SK-N-SH (cell line): ENCODE measurements at regions not wholly inside any gene's neighbourhood (a gene's known extent, or its start where the extent isn't known, plus 50 kb on each side); places are given as distances from the start of the nearest gene placed in this dataset.
A peak's percentile ranks its signal among the peaks of the same experiment; 100 is the strongest.

Source experiments
- CTCF ChIA-PET: fragments of 300-600, 350-600 bp; formaldehyde crosslinking; extraction: SDS; loops from one replicate; lab custom pipeline; 2021; lab: Yijun Ruan, JAX
- POLR2A ChIA-PET: fragments of 350-600 bp; sonication (Branson Sonifier 250); formaldehyde crosslinking; extraction: SDS; loops from one replicate; lab custom pipeline; 2020; ENCODE audit warnings: antibody characterized with exemption, inconsistent platforms; lab: Yijun Ruan, JAX
- DNase-seq: peaks from one replicate; pipeline ENCODE4 v3.0.0; 2012
- H2AFZ ChIP-seq: fragments of 200-600 bp; sonication (generic); 2 replicates; pipeline ENCODE4 v1.8.1; 2016; ENCODE audit warnings: antibody characterized with exemption, mild to moderate bottlenecking, low read depth
- H3F3A ChIP-seq: fragments of 200-600 bp; sonication (generic); replicated peaks from 2 replicates; pipeline ENCODE3; 2016; ENCODE audit warnings: antibody characterized with exemption, mild to moderate bottlenecking; ENCODE audit not compliant: insufficient read depth
- H3K27ac ChIP-seq, 2 experiments: fragments of 200-500 bp in 1 of 2; fragments of 200-600 bp in 1 of 2; sonication (Bioruptor generic) in 1 of 2; sonication (generic), shearing (Covaris generic) in 1 of 2; 2 replicates each; pipeline versions ENCODE4 v1.5.1 to v1.6.1; 2014 to 2016; ENCODE audit warnings: low read depth in 2 of 2, inconsistent platforms in 1 of 2, low read length in 1 of 2, mild to moderate bottlenecking in 1 of 2, mixed read lengths in 1 of 2
- H3K27me3 ChIP-seq: fragments of 200-600 bp; sonication (generic), shearing (Covaris generic); 2 replicates; pipeline ENCODE4 v1.6.1; 2016; ENCODE audit warnings: mixed run types; ENCODE audit not compliant: insufficient read depth
- H3K36me3 ChIP-seq, 2 experiments: fragments of 200-500 bp in 1 of 2; fragments of 200-600 bp in 1 of 2; sonication (Bioruptor generic) in 1 of 2; sonication (generic) in 1 of 2; replicated peaks in 1 of 2; 2 replicates each; pipeline versions ENCODE3 to v1.5.1; 2014 to 2016; ENCODE audit warnings: low read length in 1 of 2, mild to moderate bottlenecking in 1 of 2; ENCODE audit not compliant: insufficient read depth in 2 of 2, control insufficient read depth in 1 of 2
- H3K4me1 ChIP-seq, 2 experiments: fragments of 200-500 bp in 1 of 2; fragments of 200-600 bp in 1 of 2; sonication (Bioruptor generic) in 1 of 2; sonication (generic), shearing (Covaris generic) in 1 of 2; 2 replicates each; pipeline versions ENCODE4 v1.5.1 to v1.6.1; 2014 to 2016; ENCODE audit warnings: low read depth in 1 of 2, low read length in 1 of 2, mixed run types in 1 of 2; ENCODE audit not compliant: insufficient read depth in 2 of 2, control insufficient read depth in 1 of 2
- H3K4me2 ChIP-seq: fragments of 200-600 bp; sonication (generic), shearing (Covaris generic); 2 replicates; pipeline ENCODE4 v1.6.1; 2017; ENCODE audit warnings: mixed run types
- H3K4me3 ChIP-seq, 2 experiments: fragments of 200-500 bp in 1 of 2; fragments of 200-600 bp in 1 of 2; sonication (Bioruptor generic) in 1 of 2; sonication (generic), shearing (Covaris generic) in 1 of 2; 2 replicates each; pipeline versions ENCODE4 v1.5.1 to v1.8.1; 2014 to 2016; ENCODE audit warnings: low read depth in 2 of 2, inconsistent platforms in 1 of 2, low read length in 1 of 2, mild to moderate bottlenecking in 1 of 2, mixed read lengths in 1 of 2, moderate library complexity in 1 of 2
- H3K79me2 ChIP-seq: fragments of 200-600 bp; sonication (generic); 2 replicates; pipeline ENCODE4 v1.8.1; 2017; ENCODE audit warnings: mild to moderate bottlenecking; ENCODE audit not compliant: insufficient read depth
- H3K9ac ChIP-seq: fragments of 200-600 bp; sonication (generic); 2 replicates; pipeline ENCODE4 v1.6.1; 2017; ENCODE audit warnings: mixed run types
- H3K9me2 ChIP-seq: fragments of 200-600 bp; sonication (generic); 2 replicates; pipeline ENCODE4 v1.6.1; 2017; ENCODE audit warnings: mixed run types
- H3K9me3 ChIP-seq: fragments of 200-600 bp; sonication (generic); 2 replicates; pipeline ENCODE4 v1.6.1; 2017; ENCODE audit warnings: mixed run types, mild to moderate bottlenecking, moderate library complexity
- H4K20me1 ChIP-seq: fragments of 200-600 bp; sonication (generic); 2 replicates; pipeline ENCODE4 v1.6.1; 2017; ENCODE audit warnings: mild to moderate bottlenecking, mixed run types; ENCODE audit not compliant: insufficient read depth
- CHD2 ChIP-seq: fragments of 150-350 bp; IDR thresholded peaks from 2 replicates; pipeline ENCODE4 v1.6.1; 2018; ENCODE audit warnings: low read length; ENCODE audit not compliant: partially characterized antibody
- ELF1 ChIP-seq: IDR thresholded peaks from 2 replicates; pipeline ENCODE4 v1.4.0; 2012
- EZH2phosphoT487 ChIP-seq: fragments of 200-600 bp; sonication (generic); IDR thresholded peaks from 2 replicates; pipeline ENCODE4 v1.6.1; 2017; ENCODE audit warnings: low read depth, mixed run types, mild to moderate bottlenecking, antibody characterized with exemption, moderate library complexity, borderline replicate concordance
- FOXJ3 ChIP-seq: sonication (generic); formaldehyde crosslinking; IDR thresholded peaks from 2 replicates; pipeline ENCODE4 v1.5.1; 2020; ENCODE audit warnings: mild to moderate bottlenecking, missing genetic modification reagents
- FOXM1 ChIP-seq: IDR thresholded peaks from 2 replicates; pipeline ENCODE4 v1.4.0; 2012; ENCODE audit warnings: low read depth, mild to moderate bottlenecking
- JUND ChIP-seq: IDR thresholded peaks from 2 replicates; pipeline ENCODE4 v1.4.0; 2012
- MEF2A ChIP-seq: IDR thresholded peaks from 2 replicates; pipeline ENCODE4 v1.4.0; 2012; ENCODE audit warnings: low read depth, borderline replicate concordance
- MXI1 ChIP-seq: IDR thresholded peaks from 2 replicates; pipeline ENCODE4 v1.6.1; 2012; ENCODE audit warnings: mild to moderate bottlenecking, low read depth, low read length, improper control_type of control experiment
- NFIC ChIP-seq: IDR thresholded peaks from 2 replicates; pipeline ENCODE4 v1.4.0; 2012; ENCODE audit warnings: borderline replicate concordance
- NRF1 ChIP-seq: IDR thresholded peaks from 2 replicates; pipeline ENCODE4 v1.6.1; 2012; ENCODE audit warnings: low read depth, mild to moderate bottlenecking, low read length
- POLR2AphosphoS5 ChIP-seq: IDR thresholded peaks from 2 replicates; pipeline ENCODE4 v1.6.1; 2012; ENCODE audit warnings: low read depth, low read length
- RAD21 ChIP-seq: IDR thresholded peaks from 2 replicates; pipeline ENCODE4 v1.6.1; 2012; ENCODE audit warnings: mild to moderate bottlenecking, low read length
- RCOR1 ChIP-seq: fragments of 150-350 bp; IDR thresholded peaks from 2 replicates; pipeline ENCODE4 v1.6.1; 2017; ENCODE audit warnings: antibody characterized with exemption, low read length
- REST ChIP-seq: IDR thresholded peaks from 2 replicates; pipeline ENCODE4 v1.6.1; 2012; ENCODE audit warnings: mild to moderate bottlenecking, low read depth, low read length, moderate library complexity
- SMC3 ChIP-seq: IDR thresholded peaks from 2 replicates; pipeline ENCODE4 v1.6.1; 2012; ENCODE audit warnings: low read depth, low read length, improper control_type of control experiment
- TCF12 ChIP-seq: IDR thresholded peaks from 2 replicates; pipeline ENCODE4 v1.4.0; 2012
- TEAD4 ChIP-seq: IDR thresholded peaks from 2 replicates; pipeline ENCODE4 v1.4.0; 2012; ENCODE audit warnings: mild to moderate bottlenecking, borderline replicate concordance; ENCODE audit not compliant: insufficient read depth
- USF2 ChIP-seq: fragments of 150-350 bp; IDR thresholded peaks from 2 replicates; pipeline ENCODE4 v1.6.1; 2017; ENCODE audit warnings: antibody characterized with exemption, low read length, low read depth, borderline replicate concordance
- WGBS: methylation state at CpG from one replicate; pipeline ENCODE4 v1.1.6; 2017; ENCODE audit warnings: low lambda C conversion rate; 5-methylcytosine and 5-hydroxymethylcytosine counted together

DNA sequence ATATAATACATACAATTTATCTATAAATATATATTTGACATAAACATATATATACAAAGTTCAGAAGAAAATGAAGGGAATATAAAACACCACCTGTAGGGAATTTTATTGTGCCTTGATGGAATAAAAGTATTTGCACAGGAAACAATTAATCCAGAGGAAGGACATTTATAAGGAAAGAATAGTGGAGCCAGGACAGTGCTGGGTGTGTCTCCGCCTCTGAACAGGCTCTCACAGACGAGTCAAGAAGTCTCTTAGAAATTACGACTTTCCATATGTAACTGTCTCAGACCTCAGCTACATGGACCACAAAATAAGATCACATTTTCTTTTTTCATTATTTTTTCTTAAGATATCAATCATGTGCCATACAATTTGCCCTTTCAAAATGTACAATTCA is 93.9 kb downstream of the TMEM114 start:
- Histone ChIP-seq H3K27ac (no peak overlapping the region), H3F3A (no peaks in the 10 kb centered on the region), H3K9me2 (no peaks in the 10 kb centered on the region), H3K4me3 (no peak overlapping the region), H4K20me1 (no peaks in the 10 kb centered on the region), H3K27me3 (no peaks in the 10 kb centered on the region), H3K4me2 (no peak overlapping the region), H3K4me1 (no peaks in the 10 kb centered on the region; a peak in 1 of 4 replicates), H3K9ac (no peak overlapping the region), H3K36me3 (no peaks in the 10 kb centered on the region), H2AFZ (no peak overlapping the region), H3K9me3 (no peaks in the 10 kb centered on the region), H3K79me2 (no peaks in the 10 kb centered on the region)
- POLR2A ChIA-PET: no interaction called here
- WGBS: 17% methylated on average over 3 of the region's 3 CpGs
- no peak for DNase-seq
- CTCF ChIA-PET: no interaction called here
- no peak for TF ChIP-seq FOXJ3 (CRISPR knock-in tag)
- no peak for TF ChIP-seq ELF1
- TF ChIP-seq MEF2A: no peak
- no peak for TF ChIP-seq EZH2phosphoT487
- no peak for TF ChIP-seq SMC3
- TF ChIP-seq TEAD4: no peak
- no peak for TF ChIP-seq RAD21
- TF ChIP-seq CHD2: no peak
- no peak for TF ChIP-seq TCF12
- TF ChIP-seq USF2: no peak
- no peak for TF ChIP-seq RCOR1
- no peak for TF ChIP-seq JUND
- TF ChIP-seq POLR2AphosphoS5: no peak
- no peak for TF ChIP-seq FOXM1

GRCh38 chr16:8493972-8494371 is 96.3 kb downstream of the TMEM114 start:
- POLR2A ChIA-PET: no interaction called here

GRCh38 chr16:8492690-8493089 is 97.6 kb downstream of the TMEM114 start:
- no peak overlapping the region for H2AFZ ChIP-seq
- CTCF ChIA-PET: interaction anchor here (0.6 kb wide), 1 partner anchor 97 kb away, joined by 3 read pairs; no protein-coding TSS in a partner anchor

More at GRCh38 chr16:8493972-8494371, 96.3 kb downstream of the TMEM114 start:
- peak; percentile 17 for DNase-seq
- Histone ChIP-seq H3K36me3 (no peaks in the 10 kb centered on the region), H3K4me3 (no peak overlapping the region), H3K4me1 (no peaks in the 10 kb centered on the region; a peak in 1 of 4 replicates), H3K4me2 (no peak overlapping the region), H3K9ac (no peak overlapping the region), H3K27me3 (no peaks in the 10 kb centered on the region), H3K79me2 (no peaks in the 10 kb centered on the region), H3K9me3 (no peaks in the 10 kb centered on the region), H3K9me2 (no peaks in the 10 kb centered on the region), H4K20me1 (no peaks in the 10 kb centered on the region), H2AFZ (no peak overlapping the region), H3K27ac (no peak overlapping the region), H3F3A (no peaks in the 10 kb centered on the region)
- CTCF ChIA-PET: interaction anchor here (0.6 to 1.1 kb wide), 4 partner anchors 9 to 1689 kb away, joined by 3 to 4 read pairs (median 3); no protein-coding TSS in a partner anchor
- WGBS: 29% methylated on average over 1 of the region's 1 CpG
- TF ChIP-seq SMC3 (no peak), RAD21 (peak; percentile 58)

More at GRCh38 chr16:8492690-8493089, 97.6 kb downstream of the TMEM114 start:
- H3K9me3 ChIP-seq: no peaks in the 10 kb centered on the region
- POLR2A ChIA-PET: no interaction called here
- no peak overlapping the region for H3K4me3 ChIP-seq
- no peaks in the 10 kb centered on the region for H3K36me3 ChIP-seq
- H3K9ac ChIP-seq: no peak overlapping the region
- no peak overlapping the region for H3K27ac ChIP-seq
- no peaks in the 10 kb centered on the region for H3K79me2 ChIP-seq
- no peaks in the 10 kb centered on the region for H4K20me1 ChIP-seq
- H3F3A ChIP-seq: no peaks in the 10 kb centered on the region
- H3K4me2 ChIP-seq: no peak overlapping the region
- no peaks in the 10 kb centered on the region; a peak in 1 of 4 replicates for H3K4me1 ChIP-seq
- H3K27me3 ChIP-seq: no peaks in the 10 kb centered on the region
- H3K9me2 ChIP-seq: no peaks in the 10 kb centered on the region
- TF ChIP-seq REST: no peak
- no peak for TF ChIP-seq MXI1
- TF ChIP-seq NFIC: no peak
- no peak for TF ChIP-seq JUND
- TF ChIP-seq NRF1: no peak
- TF ChIP-seq, all 33 proteins: peak for 0
- DNase-seq: no peak
